ENCODE measurements at regions not wholly inside any gene's neighbourhood (a gene's known extent, or its start where the extent isn't known, plus 50 kb on each side); places are given as distances from the start of the nearest gene placed in this dataset.

DNA sequence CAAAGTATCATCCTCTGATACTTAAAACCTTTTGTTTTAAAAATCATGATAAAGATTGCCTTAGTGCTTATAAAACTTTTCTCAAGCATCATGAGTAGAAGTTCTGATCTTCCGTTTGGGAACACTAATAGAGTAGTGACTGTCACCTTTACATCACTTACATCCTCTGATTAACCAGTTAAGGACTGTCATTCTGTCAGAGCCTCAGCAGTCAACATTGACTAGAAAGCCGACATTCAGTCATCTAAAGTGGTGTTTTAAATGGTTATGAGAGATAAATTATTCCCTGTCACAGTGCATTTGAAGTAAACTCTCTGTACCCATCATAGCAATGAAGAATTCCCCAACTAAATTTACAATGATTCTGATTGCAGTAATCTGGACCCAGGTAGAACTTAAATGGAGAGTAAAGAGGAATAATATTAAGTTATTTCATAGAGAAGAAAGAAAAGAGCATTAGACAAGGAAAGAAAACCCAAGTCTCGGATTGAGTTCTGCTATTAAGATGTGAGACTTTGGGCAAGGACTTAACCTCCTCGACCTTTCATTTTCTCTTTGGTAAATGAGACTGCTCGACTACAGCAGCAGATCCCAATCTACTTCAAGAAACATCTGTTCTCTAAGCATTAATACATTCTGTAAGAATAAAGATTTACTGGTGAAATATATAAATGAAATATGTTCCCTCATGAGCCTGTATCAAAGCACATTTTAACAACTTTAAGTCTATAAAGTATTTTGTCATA, 563.9 kb upstream of the LMO3 start:
- intact Hi-C loops (cut with DNase I) = no loop called here
- H3K4me3 ChIP-seq = no peak overlapping the region
- H3K27ac ChIP-seq (replicated peaks in 1 of 4) = no peak overlapping the region
- no peak for DNase-seq (ENCODE audit: extremely low spot score)
- WGBS = 48% methylated on average over 5 of the region's 5 CpGs
- no peaks in the 10 kb centered on the region for H3K27me3 ChIP-seq
- H3K36me3 ChIP-seq = no peaks in the 10 kb centered on the region
- no peaks in the 10 kb centered on the region for H3K4me1 ChIP-seq
- TF ChIP-seq EP300 (IDR thresholded peaks at IDR 0.05) = no peak
- no peak for TF ChIP-seq POLR2A (IDR thresholded peaks at IDR 0.05; ENCODE audit: low read depth)
- TF ChIP-seq POLR2AphosphoS5 (IDR thresholded peaks at IDR 0.05) = no peak
- TF ChIP-seq, protein P1, sequence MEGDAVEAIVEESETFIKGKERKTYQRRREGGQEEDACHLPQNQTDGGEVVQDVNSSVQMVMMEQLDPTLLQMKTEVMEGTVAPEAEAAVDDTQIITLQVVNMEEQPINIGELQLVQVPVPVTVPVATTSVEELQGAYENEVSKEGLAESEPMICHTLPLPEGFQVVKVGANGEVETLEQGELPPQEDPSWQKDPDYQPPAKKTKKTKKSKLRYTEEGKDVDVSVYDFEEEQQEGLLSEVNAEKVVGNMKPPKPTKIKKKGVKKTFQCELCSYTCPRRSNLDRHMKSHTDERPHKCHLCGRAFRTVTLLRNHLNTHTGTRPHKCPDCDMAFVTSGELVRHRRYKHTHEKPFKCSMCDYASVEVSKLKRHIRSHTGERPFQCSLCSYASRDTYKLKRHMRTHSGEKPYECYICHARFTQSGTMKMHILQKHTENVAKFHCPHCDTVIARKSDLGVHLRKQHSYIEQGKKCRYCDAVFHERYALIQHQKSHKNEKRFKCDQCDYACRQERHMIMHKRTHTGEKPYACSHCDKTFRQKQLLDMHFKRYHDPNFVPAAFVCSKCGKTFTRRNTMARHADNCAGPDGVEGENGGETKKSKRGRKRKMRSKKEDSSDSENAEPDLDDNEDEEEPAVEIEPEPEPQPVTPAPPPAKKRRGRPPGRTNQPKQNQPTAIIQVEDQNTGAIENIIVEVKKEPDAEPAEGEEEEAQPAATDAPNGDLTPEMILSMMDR (IDR thresholded peaks at IDR 0.05) = no peak
- peaks cover 0 to 11% (median 0%) of the 10 kb centered on the region in 4 donors for H3K9me3 ChIP-seq

DNA sequence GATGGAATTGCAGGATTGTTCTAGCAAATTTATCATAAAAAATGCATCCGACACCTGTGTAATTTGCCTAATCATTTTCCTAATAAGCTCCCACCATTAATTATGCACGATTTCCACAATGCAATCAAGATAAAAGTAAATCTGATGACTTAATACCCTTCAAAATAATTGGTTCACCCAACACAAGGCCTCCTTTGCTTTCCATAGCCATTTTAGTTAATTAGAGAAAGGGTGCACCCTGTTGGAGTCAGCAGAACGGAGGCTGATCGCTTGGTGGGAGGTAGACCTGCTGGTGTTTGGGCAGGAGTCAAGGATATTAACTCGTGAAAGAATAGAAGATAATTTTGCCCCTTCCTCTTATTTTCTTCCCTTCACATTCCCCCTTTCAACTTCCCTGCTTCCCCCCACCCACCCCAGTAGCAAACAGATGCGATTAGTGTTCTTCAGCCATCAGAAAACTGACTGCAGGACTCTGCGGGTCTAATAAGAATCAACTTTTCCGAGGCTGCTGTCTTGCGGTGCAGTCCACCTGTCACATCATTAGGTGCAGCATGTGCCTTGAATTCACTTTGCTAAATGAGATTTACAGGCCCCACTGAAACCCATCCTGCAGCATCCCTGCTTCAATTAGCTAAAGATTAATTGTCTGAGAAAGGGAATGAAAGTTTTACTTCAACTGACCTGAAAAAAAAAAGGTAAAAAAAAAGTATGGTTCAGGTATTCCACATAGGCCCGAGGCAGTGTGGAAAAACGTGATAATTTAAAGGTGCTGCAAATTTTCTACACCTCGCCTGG, 553.7 kb upstream of the LMO3 start:
- TF ChIP-seq POLR2AphosphoS5 (IDR thresholded peaks at IDR 0.05) (no peak), POLR2A (IDR thresholded peaks at IDR 0.05; ENCODE audit: low read depth) (no peak), EP300 (IDR thresholded peaks at IDR 0.05) (no peak)
- TF ChIP-seq, protein P1 (IDR thresholded peaks at IDR 0.05) = no peak
- H3K27ac ChIP-seq (replicated peaks in 1 of 4) = no peak overlapping the region
- no peak for DNase-seq (ENCODE audit: extremely low spot score)
- no peak overlapping the region for H3K4me3 ChIP-seq
- H3K4me1 ChIP-seq = no peaks in the 10 kb centered on the region
- H3K27me3 ChIP-seq = no peaks in the 10 kb centered on the region
- WGBS = 84% methylated on average over 12 of the region's 12 CpGs
- H3K36me3 ChIP-seq = no peaks in the 10 kb centered on the region
- intact Hi-C loops (cut with DNase I) = no loop called here
- H3K9me3 ChIP-seq = no peaks in the 10 kb centered on the region

DNA sequence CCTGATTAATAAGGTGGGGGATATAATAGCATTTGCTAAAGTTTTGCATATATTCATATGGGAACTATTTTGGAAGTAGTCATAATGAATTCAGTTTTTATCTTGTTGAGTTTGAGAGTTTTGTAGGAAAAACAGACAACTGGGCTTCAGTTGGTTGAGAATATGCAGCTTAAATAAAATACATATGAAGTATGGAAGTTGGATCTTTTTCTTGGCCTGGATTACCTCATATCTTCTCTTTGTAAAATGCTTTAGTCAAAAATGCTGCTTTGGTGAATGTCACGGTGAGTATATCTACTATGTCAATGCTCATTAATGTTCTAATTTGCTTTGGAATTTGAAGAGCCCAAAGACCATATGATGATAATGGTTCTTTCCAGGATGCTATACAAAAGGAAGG, 552.2 kb upstream of the LMO3 start:
- Histone ChIP-seq H3K4me1 (no peaks in the 10 kb centered on the region), H3K9me3 (peaks cover 0 to 3% (median 0%) of the 10 kb centered on the region in 4 donors), H3K27me3 (no peaks in the 10 kb centered on the region), H3K4me3 (no peak overlapping the region), H3K36me3 (no peaks in the 10 kb centered on the region), H3K27ac (replicated peaks in 1 of 4) (no peak overlapping the region)
- no peak for DNase-seq (ENCODE audit: extremely low spot score)
- 88% methylated on average over 1 of the region's 1 CpG for WGBS
- TF ChIP-seq POLR2A (IDR thresholded peaks at IDR 0.05; ENCODE audit: low read depth) = no peak
- TF ChIP-seq, protein P1 (IDR thresholded peaks at IDR 0.05) = no peak
- intact Hi-C loops (cut with DNase I) = no loop called here

DNA sequence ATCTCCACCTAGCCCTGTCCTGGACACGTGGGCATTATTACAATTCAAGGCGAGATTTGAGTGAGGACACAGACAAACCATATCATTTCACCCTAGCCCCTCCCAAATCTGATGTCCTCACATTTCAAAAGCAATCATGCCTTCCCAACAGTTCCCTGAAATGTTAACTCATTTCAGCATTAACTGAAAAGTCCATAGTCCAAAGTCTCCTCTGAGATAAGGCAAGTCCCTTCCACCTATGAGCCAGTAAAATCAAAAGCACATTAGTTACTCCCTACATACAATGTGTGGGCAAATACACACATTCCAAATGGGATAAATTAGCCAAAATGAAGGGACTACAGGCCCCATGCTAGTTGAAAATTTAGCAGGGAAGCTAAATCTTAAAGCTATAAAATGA, 546.0 kb upstream of the LMO3 start:
- peaks cover 0 to 10% (median 0%) of the 10 kb centered on the region in 4 donors for H3K9me3 ChIP-seq
- intact Hi-C loops (cut with DNase I) = no loop called here
- H3K4me3 ChIP-seq = no peak overlapping the region
- H3K27ac ChIP-seq (replicated peaks in 1 of 4) = no peak overlapping the region
- no peak for DNase-seq (ENCODE audit: extremely low spot score)
- H3K4me1 ChIP-seq = no peaks in the 10 kb centered on the region
- 87% methylated on average over 2 of the region's 2 CpGs for WGBS
- H3K27me3 ChIP-seq = no peaks in the 10 kb centered on the region
- no peaks in the 10 kb centered on the region for H3K36me3 ChIP-seq
- no peak for TF ChIP-seq POLR2A (IDR thresholded peaks at IDR 0.05; ENCODE audit: low read depth)
- TF ChIP-seq POLR2AphosphoS5 (IDR thresholded peaks at IDR 0.05) = no peak
- no peak for TF ChIP-seq EP300 (IDR thresholded peaks at IDR 0.05)
- TF ChIP-seq, protein P1 (IDR thresholded peaks at IDR 0.05) = no peak
